Esophagus squamous epithelium (tissue), 5 donors: ENCODE measurements at regions not wholly inside any gene's neighbourhood (a gene's known extent, or its start where the extent isn't known, plus 50 kb on each side); places are given as distances from the start of the nearest gene placed in this dataset.
"Not testable (repeated sequence)": the region's sequence is repeated elsewhere in the genome, so short reads cannot be mapped to it uniquely, and the experiment has no call there.

Source experiments
- DNase-seq: peaks from one replicate; lab custom pipeline; 2025; lab: John Stamatoyannopoulos, UW
- H3K27ac ChIP-seq, 4 donors: fragments of 200-600 bp; sonication (generic); one replicate each; pipeline ENCODE4 v1.5.1; 2016 to 2019; ENCODE audit warnings: mild to moderate bottlenecking in 1 of 4
- H3K27me3 ChIP-seq, 4 donors: fragments of 200-600 bp; sonication (generic); 1 replicate in 3 of 4; 2 replicates in 1 of 4; pipeline versions ENCODE4 v1.5.1 to v1.6.0; 2017 to 2021; ENCODE audit warnings: antibody characterized with exemption in 1 of 4
- H3K36me3 ChIP-seq, 3 donors: fragments of 200-600 bp; sonication (generic); one replicate each; pipeline ENCODE4 v1.5.1; 2016 to 2019
- H3K4me1 ChIP-seq, 3 donors: fragments of 200-600 bp; sonication (generic); one replicate each; pipeline ENCODE4 v1.5.1; 2017 to 2019
- H3K4me3 ChIP-seq, 4 donors: fragments of 200-600 bp; sonication (generic); 1 replicate in 3 of 4; 2 replicates in 1 of 4; pipeline ENCODE4 v1.5.1; 2016 to 2019; ENCODE audit warnings: mild to moderate bottlenecking in 2 of 4, moderate library complexity in 1 of 4
- H3K9me3 ChIP-seq, 3 donors: fragments of 200-600 bp; sonication (generic); one replicate each; pipeline ENCODE4 v1.5.1; 2016 to 2019
- POLR2A ChIP-seq, 4 donors: fragments of 450-650 bp; IDR thresholded peaks; one replicate each; pipeline ENCODE4 v1.6.1; 2017; ENCODE audit warnings: antibody characterized with exemption in 4 of 4, mild to moderate bottlenecking in 4 of 4, moderate library complexity in 3 of 4
- WGBS, 2 donors: methylation state at CpG; one replicate each; pipeline ENCODE4 v1.1.5; 2018; 5-methylcytosine and 5-hydroxymethylcytosine counted together
- intact Hi-C: fragments of 100-400 bp; cut with DNase I; formaldehyde crosslinking; loops from one replicate; pipeline ENCODE4 v1.15.0; 2022
- TF ChIP-seq, protein P1 (sequence below), 6 experiments: fragments of 450-650 bp in 4 of 6; fragments of 200-600 bp in 2 of 6; sonication (generic) in 2 of 6; IDR thresholded peaks; one replicate each; pipeline ENCODE4 v1.5.1; 2016 to 2019; ENCODE audit warnings: antibody characterized with exemption in 6 of 6, mild to moderate bottlenecking in 4 of 6, moderate library complexity in 4 of 6
- donor health status: DM: yes; HTN: yes; CAD: no.

DNA sequence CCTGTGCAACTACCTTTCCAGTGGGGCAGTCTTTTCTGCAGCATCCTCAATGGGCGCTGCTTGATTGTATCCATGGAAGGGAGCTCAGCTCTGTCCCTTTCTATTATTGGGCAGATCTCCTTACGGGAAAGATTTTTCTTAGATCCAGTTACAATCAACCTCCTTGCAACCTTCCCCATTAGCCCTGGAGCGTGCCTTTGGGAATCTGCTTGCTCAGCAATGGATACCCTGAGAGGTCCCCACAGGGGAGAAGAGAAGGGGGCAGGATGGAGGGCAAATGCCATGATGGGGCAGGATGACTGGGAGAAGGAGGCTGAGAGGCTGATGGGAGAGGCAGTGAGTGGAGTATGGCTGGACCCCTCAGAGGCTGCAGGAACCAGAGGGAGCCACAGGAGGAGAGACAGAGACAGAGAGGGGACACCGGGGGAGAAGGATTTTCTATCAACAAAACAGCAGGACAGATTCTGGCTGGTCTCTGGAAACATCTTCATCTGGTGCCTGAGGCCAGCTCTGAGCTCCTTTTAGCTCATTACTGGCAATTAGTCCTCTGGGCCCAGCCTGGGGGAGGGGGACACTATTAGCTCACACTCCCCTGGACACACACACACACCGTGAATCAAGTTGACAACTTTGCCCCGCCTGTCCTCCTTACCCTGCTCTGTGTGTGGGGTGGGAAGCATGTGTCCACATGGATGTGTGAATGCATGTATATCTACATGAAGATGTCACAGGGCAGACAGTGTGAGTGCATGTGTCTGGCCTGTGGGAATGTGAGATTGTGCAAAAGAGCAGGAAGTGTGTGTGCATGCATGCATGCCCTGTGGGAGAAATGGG, 80.8 kb upstream of the PAX2 start:
- Histone ChIP-seq H3K4me3 (no peak overlapping the region), H3K4me1 (peaks cover 0 to 1% (median 0%) of the 10 kb centered on the region in 3 donors), H3K9me3 (no peaks in the 10 kb centered on the region), H3K27ac (no peak overlapping the region), H3K27me3 (peaks cover 3 to 98% (median 17%) of the 10 kb centered on the region in 4 donors), H3K36me3 (no peaks in the 10 kb centered on the region)
- intact Hi-C loops, result no loop called here
- no peak for DNase-seq
- TF ChIP-seq, protein P1, sequence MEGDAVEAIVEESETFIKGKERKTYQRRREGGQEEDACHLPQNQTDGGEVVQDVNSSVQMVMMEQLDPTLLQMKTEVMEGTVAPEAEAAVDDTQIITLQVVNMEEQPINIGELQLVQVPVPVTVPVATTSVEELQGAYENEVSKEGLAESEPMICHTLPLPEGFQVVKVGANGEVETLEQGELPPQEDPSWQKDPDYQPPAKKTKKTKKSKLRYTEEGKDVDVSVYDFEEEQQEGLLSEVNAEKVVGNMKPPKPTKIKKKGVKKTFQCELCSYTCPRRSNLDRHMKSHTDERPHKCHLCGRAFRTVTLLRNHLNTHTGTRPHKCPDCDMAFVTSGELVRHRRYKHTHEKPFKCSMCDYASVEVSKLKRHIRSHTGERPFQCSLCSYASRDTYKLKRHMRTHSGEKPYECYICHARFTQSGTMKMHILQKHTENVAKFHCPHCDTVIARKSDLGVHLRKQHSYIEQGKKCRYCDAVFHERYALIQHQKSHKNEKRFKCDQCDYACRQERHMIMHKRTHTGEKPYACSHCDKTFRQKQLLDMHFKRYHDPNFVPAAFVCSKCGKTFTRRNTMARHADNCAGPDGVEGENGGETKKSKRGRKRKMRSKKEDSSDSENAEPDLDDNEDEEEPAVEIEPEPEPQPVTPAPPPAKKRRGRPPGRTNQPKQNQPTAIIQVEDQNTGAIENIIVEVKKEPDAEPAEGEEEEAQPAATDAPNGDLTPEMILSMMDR (IDR thresholded peaks at IDR 0.05), result no peak
- no peak for TF ChIP-seq POLR2A (IDR thresholded peaks at IDR 0.05)
- 40 to 51% methylated on average over 4 to 5 of the region's 6 CpGs for WGBS, 2 donors

DNA sequence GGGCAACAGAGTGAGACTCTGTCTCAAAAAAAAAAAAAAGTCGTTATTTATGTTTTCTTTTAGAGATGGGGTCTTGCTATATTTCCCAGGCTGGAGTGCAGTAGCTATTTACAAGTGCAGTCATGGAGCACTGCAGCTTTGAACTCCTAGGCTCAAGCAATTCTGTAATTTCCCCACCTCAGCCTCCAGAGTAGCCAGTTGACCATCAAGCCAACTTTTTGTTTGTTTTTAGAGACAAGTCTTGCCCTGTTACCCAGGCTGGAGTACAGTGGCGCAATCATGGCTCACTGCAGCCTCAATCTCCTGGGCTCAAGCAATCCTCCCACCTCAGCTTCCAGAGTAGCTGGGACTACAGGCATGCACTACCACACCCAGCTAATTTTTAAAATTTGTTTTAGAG, 78.7 kb upstream of the PAX2 start:
- 32 to 73% methylated on average over 2 of the region's 2 CpGs for WGBS, 2 donors

DNA sequence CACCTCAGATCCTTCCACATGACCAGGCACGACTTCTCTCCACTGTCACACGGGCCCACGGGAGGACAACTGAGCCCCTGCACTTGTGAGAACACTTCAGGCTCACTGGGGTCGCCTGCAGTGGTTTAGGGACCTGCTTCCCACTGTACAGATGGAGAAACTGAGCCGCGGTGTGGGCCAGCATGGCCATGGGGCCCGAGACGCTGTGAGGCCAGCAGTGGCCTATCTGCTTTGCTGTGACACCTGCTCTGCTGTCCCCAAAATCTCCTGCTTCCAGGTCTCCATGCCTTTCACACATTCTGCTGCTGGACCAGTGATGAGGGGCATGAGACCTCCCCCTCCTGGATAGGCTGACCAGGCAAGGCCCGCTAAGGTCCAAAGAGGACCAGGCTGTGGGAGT, 75.8 kb upstream of the PAX2 start:
- intact Hi-C loops, result no loop called here

More for the DNA sequence above, 78.7 kb upstream of the PAX2 start:
- intact Hi-C loops, H3K4me3 ChIP-seq, H3K9me3 ChIP-seq, H3K4me1 ChIP-seq, H3K27ac ChIP-seq, DNase-seq, H3K36me3 ChIP-seq: not testable (repeated sequence)
- peaks cover 0 to 98% (median 8%) of the 10 kb centered on the region in 4 donors for H3K27me3 ChIP-seq

DNA sequence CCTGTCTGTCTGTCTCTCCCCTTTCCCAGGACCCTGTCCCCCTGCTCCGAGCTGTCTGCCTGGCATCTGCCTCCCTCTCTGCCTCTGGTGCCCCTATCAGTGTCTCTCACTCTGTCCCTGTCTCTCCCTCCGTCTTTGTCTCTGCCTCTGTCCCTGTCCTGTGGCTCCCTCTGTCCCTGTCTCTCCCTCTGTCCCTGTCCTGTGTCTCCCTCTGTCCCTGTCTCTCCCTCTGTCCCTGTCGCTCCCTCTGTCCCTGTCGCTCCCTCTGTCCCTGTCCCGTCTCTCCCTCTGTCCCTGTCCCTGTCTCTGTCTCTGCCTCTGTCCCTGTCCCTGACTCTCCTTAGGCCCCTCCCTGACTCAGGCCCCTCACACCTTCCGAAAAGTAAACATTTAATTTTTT, 75.0 kb upstream of the PAX2 start:
- Histone ChIP-seq H3K27ac (no peak overlapping the region), H3K36me3 (no peaks in the 10 kb centered on the region), H3K4me3 (no peak overlapping the region), H3K4me1 (peaks cover 0 to 8% (median 8%) of the 10 kb centered on the region in 3 donors), H3K27me3 (peaks cover 0 to 98% (median 8%) of the 10 kb centered on the region in 4 donors), H3K9me3 (no peaks in the 10 kb centered on the region)
- no peak for TF ChIP-seq POLR2A (IDR thresholded peaks at IDR 0.05)
- TF ChIP-seq, protein P1 (IDR thresholded peaks at IDR 0.05), result no peak
- DNase-seq, result no peak
- 25 to 26% methylated on average over 6 of the region's 6 CpGs for whole genome bisulfite sequencing, 2 donors
- intact Hi-C loops, result no loop called here

More for the DNA sequence above, 75.8 kb upstream of the PAX2 start:
- H3K27ac ChIP-seq, result no peak overlapping the region
- H3K27me3 ChIP-seq, result peaks cover 0 to 98% (median 8%) of the 10 kb centered on the region in 4 donors
- TF ChIP-seq POLR2A (IDR thresholded peaks at IDR 0.05), result no peak
- TF ChIP-seq, protein P1 (IDR thresholded peaks at IDR 0.05), result no peak
- no peak overlapping the region for H3K4me3 ChIP-seq
- H3K9me3 ChIP-seq, result no peaks in the 10 kb centered on the region
- H3K36me3 ChIP-seq, result no peaks in the 10 kb centered on the region
- DNase-seq, result no peak
- H3K4me1 ChIP-seq, result peaks cover 0 to 8% (median 8%) of the 10 kb centered on the region in 3 donors
- WGBS, 2 donors, result 58 to 100% methylated on average over 1 to 8 of the region's 9 CpGs

DNA sequence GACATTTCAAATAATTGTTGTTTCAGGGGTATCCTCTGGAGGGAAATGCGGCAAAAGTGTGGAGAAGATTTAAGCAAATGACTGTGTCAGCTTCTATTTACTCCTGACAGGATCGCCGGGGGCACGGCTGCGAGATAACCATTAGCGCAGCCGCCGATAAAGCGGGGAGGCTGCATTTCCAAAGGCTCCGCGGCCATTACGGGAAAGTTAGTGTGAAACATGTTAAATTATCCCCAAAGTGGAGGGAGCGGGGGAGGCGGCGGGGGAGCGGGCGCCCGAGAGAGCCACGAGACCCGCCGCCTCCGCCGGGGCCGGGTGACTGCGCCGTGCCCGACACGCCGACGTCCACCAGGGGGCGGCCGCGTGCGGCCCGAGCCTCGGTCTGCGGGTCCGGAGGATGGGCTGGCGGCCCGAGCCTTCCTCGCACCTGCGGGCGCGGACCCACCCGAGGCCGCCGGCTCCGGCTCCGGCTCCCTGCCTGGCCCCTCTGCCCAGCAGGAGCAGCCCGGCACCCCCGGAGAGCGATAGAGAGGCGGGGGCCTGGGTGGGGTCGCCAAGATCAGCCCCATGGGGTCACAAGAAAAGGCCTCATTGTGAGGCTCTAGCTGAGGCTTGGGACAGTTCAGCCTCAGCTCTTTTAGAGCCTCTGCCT, 74.4 kb upstream of the PAX2 start:
- Histone ChIP-seq H3K36me3 (no peaks in the 10 kb centered on the region), H3K4me1 (peaks cover 0 to 8% (median 8%) of the 10 kb centered on the region in 3 donors), H3K9me3 (no peaks in the 10 kb centered on the region), H3K4me3 (peak overlapping the region in 1 of 4 donors; percentile 3), H3K27me3 (peaks cover 0 to 99% (median 8%) of the 10 kb centered on the region in 4 donors), H3K27ac (no peak overlapping the region)
- 2 to 9% methylated on average over 13 to 19 of the region's 54 CpGs for WGBS, 2 donors
- TF ChIP-seq, protein P1 (IDR thresholded peaks at IDR 0.05), result peak; percentile 56 to 73 (median 60)
- no peak for TF ChIP-seq POLR2A (IDR thresholded peaks at IDR 0.05)
- intact Hi-C loops, result no loop called here
- no peak for DNase-seq
